Ishikawa (cell line): ENCODE measurements at regions not wholly inside any gene's neighbourhood (a gene's known extent, or its start where the extent isn't known, plus 50 kb on each side); places are given as distances from the start of the nearest gene placed in this dataset.

Source experiments
- CEBPB ChIP-seq: IDR thresholded peaks from 2 replicates; pipeline ENCODE4 v1.6.1; 2012
- CREB1 ChIP-seq: IDR thresholded peaks from 2 replicates; pipeline ENCODE4 v1.6.1; 2012; ENCODE audit warnings: low read depth
- EGR1 ChIP-seq: IDR thresholded peaks from 2 replicates; pipeline ENCODE4 v1.6.1; 2012
- EP300 ChIP-seq: IDR thresholded peaks from 2 replicates; pipeline ENCODE4 v1.6.1; 2012; ENCODE audit warnings: borderline replicate concordance
- FOXM1 ChIP-seq: IDR thresholded peaks from 2 replicates; pipeline ENCODE4 v1.6.1; 2012; ENCODE audit warnings: low read depth, borderline replicate concordance
- MAX ChIP-seq: IDR thresholded peaks from 2 replicates; pipeline ENCODE4 v1.6.1; 2012
- RAD21 ChIP-seq: IDR thresholded peaks from 2 replicates; pipeline ENCODE4 v1.6.1; 2012; ENCODE audit warnings: low read depth
- REST ChIP-seq: IDR thresholded peaks from 2 replicates; pipeline ENCODE4 v1.6.1; 2012; ENCODE audit warnings: low read depth, mild to moderate bottlenecking
- TAF1 ChIP-seq: IDR thresholded peaks from 2 replicates; pipeline ENCODE4 v1.6.1; 2012; ENCODE audit warnings: low read depth, mild to moderate bottlenecking
- TCF12 ChIP-seq: IDR thresholded peaks from 2 replicates; pipeline ENCODE4 v1.6.1; 2012; ENCODE audit warnings: low read depth
- YY1 ChIP-seq: IDR thresholded peaks from 2 replicates; pipeline ENCODE4 v1.6.1; 2012; ENCODE audit warnings: low read depth

GRCh38 chr11:37811349-37811748, 1213.3 kb upstream of the RAG2 start:
- no peak for TF ChIP-seq YY1
- no peak; the same call in 1 of the 2 replicates for TF ChIP-seq EP300
- TF ChIP-seq TCF12: peak; percentile 51
- TF ChIP-seq REST: no peak
- peak; percentile 51 for TF ChIP-seq MAX
- no peak for TF ChIP-seq CREB1
- no peak for TF ChIP-seq FOXM1
- TF ChIP-seq TAF1: no peak
- no peak for TF ChIP-seq CEBPB
- TF ChIP-seq RAD21: 0 out of 2 replicates have a peak, but pooled peaks have one; percentile 0
- peak; percentile 56 for TF ChIP-seq EGR1
